NCI-H1436 treated with DMSO at 0.1 percent for 48 hours (cell line): ENCODE measurements at regions not wholly inside any gene's neighbourhood (a gene's known extent, or its start where the extent isn't known, plus 50 kb on each side); places are given as distances from the start of the nearest gene placed in this dataset.

Experiments
- DNase-seq: peaks from one replicate; lab custom pipeline; 2025; lab: John Stamatoyannopoulos, UW

DNA sequence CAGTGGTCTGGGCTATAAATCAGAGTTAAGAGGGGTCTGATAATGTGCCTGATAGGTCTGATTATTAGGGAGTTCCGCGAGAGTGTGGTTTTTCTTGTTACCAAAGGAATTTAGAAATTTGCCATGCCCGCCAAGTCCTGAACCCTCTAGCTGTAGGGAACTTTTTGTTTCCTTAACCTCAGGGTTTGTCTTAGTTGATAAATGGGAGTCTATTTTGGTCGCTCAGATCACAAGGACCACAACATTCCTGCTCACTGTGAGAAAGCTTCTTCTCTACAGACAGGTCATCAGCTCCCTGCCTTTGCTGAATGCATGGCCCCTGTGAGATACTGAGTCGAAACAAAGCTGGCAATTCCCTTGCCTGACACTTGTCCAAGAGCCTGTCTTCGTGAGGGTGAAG lies 497.8 kb downstream of the HS3ST4 start:
- no peak for DNase-seq

DNA sequence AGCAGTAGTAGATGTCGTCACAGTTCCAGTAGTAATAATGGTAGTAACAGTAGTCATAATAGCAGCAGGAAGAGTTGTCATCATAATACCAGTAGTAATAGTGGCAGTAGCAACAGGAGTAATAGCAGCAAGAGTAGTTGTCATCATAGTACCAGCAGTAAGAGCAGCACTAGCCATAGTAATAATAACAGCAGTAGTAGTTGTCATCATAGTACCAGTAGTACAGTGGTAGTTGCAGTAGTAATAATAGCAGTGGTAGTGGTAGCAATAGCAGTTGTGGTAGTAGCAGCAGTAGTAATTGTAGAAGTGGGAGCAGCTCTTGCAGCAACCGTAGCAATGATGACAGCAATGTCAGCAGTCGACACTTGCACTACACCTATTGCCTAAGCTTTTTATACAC lies 502.8 kb downstream of the HS3ST4 start:
- no peak for DNase-seq

DNA sequence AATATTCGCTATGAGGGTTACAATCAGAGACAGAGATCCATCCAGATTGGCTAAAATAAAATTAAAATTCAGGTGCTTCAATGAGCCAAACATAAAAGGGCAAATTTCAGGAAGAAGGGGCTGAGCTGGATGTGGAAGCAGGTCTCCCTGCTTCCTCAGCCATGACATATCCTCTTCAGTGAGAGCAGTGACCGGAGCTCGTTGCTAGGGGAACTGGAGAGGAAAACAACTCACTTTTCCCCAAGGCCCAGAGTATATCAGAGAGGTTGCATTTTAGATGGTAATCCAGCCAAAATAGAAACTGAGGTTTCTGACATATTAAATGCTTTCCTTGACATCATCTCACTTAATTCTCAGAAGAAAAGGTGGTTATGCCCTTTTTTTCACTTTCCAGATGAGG lies 503.5 kb downstream of the HS3ST4 start:
- no peak for DNase-seq

DNA sequence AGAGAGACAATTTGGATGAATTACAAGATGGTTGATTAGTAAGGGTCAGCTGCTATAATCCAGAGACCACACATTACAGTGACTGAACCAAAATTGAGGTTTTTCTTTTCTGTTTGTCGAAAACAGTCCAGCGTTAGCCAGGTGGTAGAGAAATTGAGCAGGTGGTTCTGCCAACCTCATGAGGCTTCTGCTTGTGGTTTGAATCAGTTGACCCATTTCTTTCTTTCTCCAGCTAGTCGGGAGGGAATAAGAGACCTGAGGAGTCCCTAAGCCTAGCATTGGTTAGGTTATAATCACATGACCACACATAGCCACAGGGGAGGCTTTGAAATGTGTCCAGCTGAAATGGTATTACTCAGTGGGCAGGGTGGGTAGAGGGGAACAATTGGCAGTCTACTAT lies 504.6 kb downstream of the HS3ST4 start:
- no peak for DNase-seq

DNA sequence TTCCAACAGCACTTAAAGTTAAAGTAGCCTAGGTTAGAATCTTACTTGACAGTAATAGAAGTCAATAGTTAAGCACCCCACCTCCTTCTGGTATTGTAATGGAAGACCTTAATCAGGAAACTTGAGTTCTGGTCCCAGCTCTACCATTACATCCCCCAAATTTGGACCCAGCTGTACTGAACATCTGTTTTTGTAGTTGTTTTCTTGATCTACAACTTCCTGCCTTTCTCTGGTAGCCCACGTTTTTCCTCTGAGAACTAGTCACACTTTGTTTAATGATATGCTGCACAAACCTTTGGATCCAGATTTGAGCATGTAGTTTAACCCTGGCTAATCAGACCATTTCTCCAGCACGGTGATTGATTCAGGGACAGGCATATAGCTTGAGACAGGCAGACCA lies 505.0 kb downstream of the HS3ST4 start:
- no peak for DNase-seq

DNA sequence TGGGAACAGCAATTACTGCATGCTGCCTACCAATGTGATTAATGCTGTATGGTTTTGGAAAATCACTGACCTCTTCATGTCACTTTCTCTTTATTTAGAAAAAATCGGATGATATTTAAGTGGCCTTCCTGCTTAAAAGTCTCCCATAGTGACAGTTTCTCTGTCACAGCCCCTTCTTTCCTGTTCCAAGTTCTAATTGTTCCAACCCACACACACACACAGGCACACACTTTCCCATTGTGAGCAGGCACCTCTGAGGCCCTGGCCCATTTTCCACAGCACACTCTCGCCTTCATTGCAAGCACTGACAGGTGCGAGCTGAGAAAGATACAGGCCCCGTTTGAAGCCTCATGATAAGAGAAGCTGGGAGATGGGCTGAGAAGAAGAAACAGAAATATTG lies 505.9 kb downstream of the HS3ST4 start:
- no peak for DNase-seq

DNA sequence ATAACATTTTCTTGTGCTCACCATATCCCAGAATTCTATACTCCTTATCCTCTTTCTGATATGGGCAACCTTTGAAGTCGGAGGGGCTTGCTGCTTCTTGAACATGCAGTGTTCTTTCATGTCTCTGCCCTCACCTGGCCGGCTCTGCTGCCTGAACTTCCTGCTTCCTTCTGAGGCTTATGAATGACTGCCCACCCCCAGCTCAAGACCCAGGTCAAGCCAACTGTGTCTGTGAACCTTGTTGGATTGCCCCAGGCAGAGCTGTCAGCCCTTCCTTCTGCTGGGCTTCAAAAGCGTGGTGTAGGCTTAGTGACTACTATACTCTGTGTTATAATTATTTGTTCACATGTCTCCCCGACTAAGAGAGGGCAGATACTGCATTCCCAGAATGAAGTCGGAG lies 506.5 kb downstream of the HS3ST4 start:
- no peak for DNase-seq

DNA sequence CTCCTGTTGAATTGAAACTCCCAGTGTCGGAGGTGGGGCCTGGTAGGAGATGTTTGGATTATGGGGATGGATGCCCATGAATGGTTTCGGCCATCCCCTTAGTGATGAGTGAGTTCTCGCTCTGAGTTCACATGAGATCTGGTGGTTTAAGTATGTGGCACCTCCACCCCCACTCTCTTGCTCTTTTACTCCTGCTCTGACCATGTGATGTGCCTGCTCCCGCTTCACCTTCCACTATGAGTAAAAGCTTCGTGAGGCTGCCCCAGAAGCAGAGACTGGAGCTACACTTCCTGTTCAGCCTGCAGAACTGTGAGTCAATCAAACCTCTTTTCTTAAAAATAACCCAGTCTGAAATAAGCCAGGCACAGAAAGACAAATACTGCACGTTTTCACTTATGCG lies 512.4 kb downstream of the HS3ST4 start:
- no peak for DNase-seq

DNA sequence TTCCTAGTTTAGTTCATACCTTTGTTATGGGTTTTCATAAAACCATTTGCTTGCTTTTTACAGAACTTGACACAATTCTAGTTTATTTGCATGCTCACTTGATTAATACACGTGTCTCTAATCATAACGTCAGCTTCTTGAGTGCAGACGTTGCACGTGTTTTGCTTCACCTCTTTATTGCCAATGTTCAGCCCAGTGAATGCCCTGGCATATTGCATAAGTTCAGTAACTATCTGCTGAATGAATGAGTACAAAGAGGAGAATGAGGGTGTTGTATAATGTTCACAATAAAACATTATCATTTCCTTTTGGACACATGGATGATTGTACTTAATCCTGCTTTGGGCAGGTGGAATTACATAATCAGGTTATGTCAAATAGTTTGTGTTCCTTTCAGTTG lies 519.8 kb downstream of the HS3ST4 start:
- no peak for DNase-seq

DNA sequence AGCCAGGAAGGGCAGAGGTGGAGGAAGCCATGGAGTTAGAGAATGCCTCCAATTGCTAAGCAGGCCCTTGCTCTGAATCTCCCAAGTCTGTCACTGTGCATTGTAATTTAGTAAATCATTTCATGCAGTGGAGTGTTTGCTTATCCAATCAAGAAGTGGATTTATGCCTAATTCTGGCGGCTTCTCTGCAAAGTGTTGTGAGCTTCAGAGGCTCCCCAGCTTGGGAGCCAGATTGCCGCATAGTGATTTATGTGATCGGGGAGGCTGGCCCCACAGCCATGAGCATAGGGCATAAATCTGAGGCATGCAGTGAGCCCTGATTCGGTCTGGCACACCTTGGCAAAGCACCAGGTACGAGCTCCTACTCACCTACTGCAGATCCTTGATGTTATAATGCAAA lies 520.8 kb downstream of the HS3ST4 start:
- no peak for DNase-seq

DNA sequence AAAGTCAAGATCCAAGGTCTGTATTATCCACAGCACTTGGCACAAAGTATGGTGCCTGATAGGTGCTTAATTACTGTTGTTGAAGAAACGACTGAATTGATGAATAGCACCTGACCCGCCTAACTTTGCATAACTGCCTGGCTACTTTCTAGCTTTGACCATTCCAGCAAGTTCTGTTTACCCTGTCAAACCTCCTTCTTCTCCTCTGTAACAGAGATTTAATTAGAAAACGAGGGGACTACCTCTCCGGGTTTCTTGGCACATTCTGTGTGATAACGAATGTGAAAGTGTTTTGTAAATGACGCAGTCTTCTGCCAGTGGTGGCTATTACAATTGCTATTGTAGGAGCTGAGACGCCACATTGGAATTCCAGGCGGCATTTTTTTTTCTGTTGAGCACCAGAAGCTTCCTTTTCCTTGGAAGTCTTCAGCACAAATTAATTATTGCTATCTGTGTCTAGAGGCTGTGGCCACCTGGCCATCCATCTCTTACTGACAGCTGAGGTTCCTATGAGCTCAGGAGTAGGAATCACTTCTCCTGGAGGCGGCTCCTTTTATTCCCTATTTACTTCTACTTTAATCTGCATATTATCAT lies 522.9 kb downstream of the HS3ST4 start:
- DNase-seq: no peak

DNA sequence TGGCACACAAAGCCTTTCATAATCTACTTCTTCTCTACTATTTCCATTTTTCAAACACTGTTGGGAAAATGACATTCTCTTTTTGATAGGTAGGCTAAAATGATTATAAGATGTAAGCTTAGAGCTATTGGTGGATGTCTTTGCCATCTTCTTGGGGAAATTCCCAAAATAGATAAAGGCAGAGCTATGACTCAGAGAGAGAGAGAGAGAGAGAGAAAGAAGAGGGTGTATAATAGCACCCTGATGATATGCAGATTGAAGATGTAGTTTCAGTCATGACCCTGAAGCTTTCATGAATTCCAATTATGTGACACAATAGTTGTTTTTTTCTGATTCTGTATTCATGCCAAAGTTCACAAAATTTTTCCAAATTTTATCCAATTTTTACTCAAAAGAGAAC lies 529.1 kb downstream of the HS3ST4 start:
- no peak for DNase-seq

DNA sequence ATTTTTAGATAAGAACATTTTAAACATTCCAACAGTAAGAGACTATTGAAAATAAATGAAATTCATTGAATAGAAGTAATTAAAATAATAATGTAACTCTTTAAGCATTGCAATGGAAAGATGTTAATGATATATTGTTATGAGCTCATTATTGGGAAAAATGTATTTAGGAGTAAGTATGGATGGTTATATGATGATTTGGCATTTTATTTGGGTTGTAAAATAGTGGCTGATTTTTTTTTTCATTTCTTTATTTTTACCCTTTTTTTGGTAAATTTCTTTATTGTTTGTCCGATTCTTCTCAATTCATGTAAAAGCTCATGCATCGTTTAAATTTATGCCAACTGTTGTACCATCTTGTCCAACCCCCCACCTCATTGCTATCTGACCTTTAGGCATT lies 539.9 kb downstream of the HS3ST4 start:
- no peak for DNase-seq

DNA sequence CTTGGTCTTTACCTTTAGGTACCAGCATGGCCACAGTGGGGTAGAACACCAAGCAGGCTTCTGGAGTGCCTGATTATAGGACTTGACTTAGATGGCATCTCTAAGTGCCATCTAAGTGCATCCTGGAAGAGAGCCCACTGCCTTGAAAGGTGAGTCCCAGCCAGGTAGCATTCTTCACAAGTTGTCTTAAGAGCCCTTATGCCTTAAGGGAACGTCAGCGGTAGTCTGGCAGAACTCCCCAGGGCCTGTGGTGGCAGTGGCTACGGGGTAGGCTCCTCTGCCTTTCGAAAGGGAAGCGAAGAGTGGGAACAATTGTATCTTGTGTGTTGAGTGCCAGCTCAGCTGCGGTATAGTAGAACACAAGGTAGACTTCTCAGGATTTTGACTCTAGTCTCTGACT lies 549.0 kb downstream of the HS3ST4 start:
- DNase-seq: no peak

DNA sequence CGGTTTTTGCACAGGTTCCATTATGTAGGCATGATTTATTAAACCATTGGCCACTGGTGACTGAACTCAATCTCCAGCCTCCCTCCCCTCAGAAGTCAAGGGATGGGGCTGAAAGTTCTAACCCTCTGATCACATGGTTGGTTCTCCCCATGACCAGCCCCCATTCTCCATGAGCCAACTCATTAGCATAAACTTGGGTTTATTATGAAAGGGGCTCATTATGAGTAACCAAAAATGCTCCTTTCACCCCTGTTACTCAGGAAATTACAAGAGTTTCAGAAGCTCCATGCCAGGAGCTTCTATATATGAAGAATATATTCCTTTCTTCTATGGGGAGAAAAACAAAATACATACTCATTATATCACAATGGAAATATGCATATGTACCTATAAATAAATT lies 555.3 kb downstream of the HS3ST4 start:
- no peak for DNase-seq

DNA sequence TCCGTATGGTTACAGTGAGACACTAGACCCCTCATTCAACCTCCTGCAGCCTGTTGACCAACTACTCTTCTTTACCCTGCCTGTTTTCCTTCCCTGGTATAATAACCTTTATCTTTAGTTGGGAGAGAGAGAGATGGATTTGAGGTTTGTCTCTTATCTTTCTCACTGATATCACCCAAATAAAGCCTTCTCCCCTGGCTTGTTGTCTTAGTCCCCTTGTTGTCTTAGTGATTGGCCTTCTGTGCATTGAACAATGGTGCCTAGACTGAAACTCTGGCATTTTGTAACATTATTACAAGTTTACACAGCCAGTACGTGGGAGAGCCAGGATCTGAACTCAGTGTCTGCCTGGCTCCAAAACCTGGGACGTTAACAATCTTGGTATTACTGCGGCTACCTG lies 560.8 kb downstream of the HS3ST4 start:
- DNase-seq: no peak

DNA sequence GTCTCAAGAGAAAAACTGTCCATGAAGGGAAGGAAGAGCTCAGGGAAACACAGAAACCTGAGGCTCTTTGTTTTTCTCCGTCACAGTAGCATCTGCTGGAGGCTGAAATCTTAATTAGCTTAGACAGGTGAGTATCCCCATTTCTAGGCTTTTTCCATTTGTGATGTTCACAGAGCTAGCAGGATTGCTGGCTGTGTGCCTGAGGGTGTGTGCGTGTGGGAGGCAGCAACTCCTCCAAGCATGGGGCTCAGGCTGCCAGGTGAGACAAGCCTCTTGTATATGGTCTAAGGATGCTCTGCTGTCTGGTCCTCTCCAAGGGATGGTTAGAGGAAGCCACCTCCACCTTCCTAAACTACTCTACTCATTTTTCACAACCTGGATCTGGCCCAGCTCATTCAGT lies 569.9 kb downstream of the HS3ST4 start:
- DNase-seq: no peak

DNA sequence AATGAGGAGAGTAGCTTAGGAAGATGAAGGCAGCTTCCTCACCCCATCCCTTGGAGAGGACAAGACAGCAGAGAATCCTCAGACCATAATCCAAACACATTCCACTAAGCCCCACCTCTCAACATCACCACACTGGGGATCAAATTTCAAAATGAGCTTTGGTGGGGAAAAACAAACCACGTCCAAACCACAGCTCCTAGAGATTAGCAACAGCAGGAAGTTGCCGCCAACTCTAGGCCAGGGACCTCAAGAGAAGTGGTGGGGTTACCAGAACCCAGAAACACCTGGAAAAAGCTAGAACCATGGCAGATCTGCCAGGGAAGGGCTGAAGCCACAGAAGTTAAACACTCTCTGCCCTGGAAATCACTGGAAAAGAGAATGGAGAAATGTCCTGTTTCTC lies 571.6 kb downstream of the HS3ST4 start:
- DNase-seq: no peak

DNA sequence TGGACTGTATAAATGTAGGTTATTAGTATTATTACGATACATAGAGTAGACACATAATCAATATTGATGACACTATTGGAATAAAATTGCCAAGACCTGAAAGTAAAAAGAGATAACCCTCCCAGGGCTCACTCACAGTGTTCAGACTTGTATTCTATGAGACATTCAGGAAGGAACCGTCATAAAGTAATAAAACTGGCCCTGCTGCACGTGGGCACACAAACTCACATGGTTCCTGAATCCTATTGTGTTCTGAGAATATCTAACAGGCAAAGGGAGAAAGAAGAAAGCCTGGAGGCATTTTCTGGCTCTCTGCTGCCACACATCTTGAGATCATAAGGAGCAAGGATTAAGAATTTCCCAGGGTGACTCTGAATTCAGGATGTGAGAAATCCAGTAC lies 575.9 kb downstream of the HS3ST4 start:
- no peak for DNase-seq

DNA sequence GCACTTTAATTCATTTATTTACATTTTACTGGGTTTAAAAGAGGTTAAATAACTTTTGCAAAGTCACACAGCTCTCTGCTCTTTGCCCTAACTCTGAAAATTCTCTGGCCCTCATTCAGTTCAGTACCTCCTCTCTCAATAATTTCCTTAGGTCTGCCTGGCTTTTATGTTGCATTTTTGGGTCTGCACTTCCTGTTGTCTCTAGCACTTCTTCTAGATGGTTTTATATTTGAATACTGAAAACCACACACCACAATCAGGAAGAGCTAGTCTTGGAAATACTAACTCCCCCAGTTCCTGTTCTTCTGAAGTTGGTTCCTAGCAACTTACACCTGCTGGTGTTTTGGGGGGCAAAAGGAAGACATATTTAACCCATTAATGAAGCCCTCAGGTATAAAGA lies 577.9 kb downstream of the HS3ST4 start:
- no peak for DNase-seq

DNA sequence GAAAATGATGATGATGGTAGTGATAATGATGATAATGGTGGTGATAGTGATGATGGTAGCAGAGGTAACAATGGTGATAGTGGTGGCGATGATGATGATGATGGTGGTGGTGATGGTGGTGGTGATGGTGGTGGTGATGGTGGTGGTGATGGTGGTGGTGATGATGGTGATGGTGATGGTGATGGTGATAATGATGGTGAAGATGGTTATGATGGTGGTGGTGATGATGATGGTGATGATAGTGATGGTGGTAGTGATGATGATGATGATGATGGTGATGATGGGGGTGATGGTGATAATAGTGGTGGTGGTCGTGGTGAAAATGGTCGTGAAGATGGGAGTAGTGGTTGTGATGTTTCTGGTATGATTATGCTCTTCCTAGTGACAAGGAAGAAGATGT lies 581.8 kb downstream of the HS3ST4 start:
- DNase-seq: no peak

DNA sequence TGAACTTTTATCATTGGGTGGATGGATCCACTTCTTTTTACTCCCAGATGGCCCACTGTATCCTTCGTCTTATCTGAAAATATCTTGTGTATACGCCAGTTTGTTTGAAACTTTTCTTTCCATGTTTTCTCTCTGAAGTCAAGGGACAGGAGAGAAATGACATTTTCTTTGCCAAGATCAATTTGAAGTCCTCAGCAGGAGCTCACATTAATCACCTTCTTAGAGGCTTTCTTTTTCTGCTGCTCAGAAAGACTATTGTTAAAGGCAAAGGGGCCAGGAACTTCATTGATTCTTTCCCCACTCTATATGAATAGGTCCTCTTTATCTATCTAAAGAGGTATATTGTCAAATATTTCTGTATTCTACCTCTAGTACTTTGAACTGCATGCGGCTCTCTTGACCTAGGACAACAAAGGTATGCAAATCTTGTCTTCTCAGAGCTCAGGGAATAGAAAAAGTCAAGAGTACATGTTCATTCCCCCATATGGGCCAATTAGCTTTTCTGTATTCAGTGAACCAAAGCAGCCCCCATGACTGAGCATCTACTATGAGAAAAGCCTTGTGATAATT lies 583.3 kb downstream of the HS3ST4 start:
- no peak for DNase-seq

DNA sequence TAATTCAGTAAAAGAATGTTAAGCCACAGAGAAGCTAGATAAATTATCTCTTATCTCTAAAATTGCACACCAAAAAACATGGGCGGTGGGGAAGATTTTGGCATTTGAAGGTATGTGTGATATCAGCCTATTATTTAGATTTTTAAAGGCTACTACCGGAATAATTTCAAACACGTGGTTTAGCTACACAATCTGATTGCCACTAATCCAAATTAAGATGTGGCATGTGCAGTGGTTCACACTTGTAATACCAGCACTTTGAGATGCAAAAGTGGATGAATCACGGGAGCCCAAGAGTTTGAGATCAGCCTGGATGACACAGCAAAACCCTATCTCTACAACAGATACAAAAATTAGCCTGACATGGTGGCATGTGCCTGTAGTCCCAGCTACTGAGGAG lies 584.5 kb downstream of the HS3ST4 start:
- DNase-seq: no peak

DNA sequence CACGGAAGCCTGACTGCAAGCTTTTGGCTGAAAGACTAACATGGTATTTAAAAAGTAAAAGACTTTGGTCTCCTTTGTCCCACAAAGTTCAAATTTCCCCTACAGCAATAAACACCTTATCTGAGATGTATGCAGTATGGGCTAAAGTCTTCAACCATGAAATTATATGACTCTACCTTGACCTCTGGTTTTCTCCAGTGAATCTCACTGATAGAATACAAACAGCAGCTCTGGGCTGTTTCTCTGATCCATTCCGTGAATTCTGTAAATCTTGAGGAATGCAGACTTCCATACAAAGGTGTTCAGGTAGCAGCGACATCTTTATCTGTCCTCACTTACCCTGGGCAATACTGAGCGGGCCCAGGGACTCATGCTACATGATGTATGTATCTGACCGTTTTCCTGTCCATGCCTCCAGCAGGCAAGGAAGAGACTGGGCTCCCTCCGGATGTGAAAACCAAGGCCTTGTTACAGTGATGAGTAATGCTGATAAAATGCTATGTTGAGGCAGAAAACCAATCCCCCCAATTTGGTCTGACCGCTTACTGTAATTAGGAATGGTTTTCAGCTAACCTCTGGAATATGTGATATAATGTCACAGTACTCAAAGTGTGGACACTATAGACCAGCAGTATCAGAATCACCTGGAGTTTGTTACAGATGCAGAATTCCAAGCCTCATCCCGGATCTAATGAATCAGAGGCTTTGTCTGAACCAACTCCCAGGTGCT lies 589.8 kb downstream of the HS3ST4 start:
- no peak for DNase-seq
